ENCODE measurements at regions not wholly inside any gene's neighbourhood (a gene's known extent, or its start where the extent isn't known, plus 50 kb on each side); places are given as distances from the start of the nearest gene placed in this dataset.
A peak's percentile ranks its signal among the peaks of the same experiment; 100 is the strongest.

- H3K4me3 ChIP-seq (ENCODE audit: low read depth in 2 of 2, low read length in 2 of 2), result no peak overlapping the region
- H3K27me3 ChIP-seq (ENCODE audit: control insufficient read depth, insufficient read depth, low read length), result no peaks in the 10 kb centered on the region
- H3K36me3 ChIP-seq (ENCODE audit: control insufficient read depth, insufficient read depth, low read length), result no peaks in the 10 kb centered on the region
- no peak for DNase-seq (ENCODE audit: low read depth, low spot score)
- ChIA-PET CTCF (no interaction called here), POLR2A (no interaction called here)
- in situ Hi-C loops (cut with HindIII; ENCODE audit: low pct_unique_long_range_greater_than_20kb, low sequenced_read_pairs) (no loop called here), intact Hi-C loops (cut with micrococcal nuclease; ENCODE audit: unreplicated experiment) (no loop called here)
- TF ChIP-seq REST (IDR thresholded peaks at IDR 0.05; ENCODE audit: insufficient read depth in 1 of 2, low read depth in 2 of 2, low read length in 1 of 2) (no peak), TCF7L2 (IDR thresholded peaks at IDR 0.05; ENCODE audit: low read depth, low read length) (no peak), SIN3A (IDR thresholded peaks at IDR 0.05; ENCODE audit: borderline replicate concordance, insufficient read depth, low read depth, low read length) (no peak), POLR2AphosphoS5 (IDR thresholded peaks at IDR 0.05; ENCODE audit: low read depth, low read length) (no peak)
- TF ChIP-seq, protein P1, sequence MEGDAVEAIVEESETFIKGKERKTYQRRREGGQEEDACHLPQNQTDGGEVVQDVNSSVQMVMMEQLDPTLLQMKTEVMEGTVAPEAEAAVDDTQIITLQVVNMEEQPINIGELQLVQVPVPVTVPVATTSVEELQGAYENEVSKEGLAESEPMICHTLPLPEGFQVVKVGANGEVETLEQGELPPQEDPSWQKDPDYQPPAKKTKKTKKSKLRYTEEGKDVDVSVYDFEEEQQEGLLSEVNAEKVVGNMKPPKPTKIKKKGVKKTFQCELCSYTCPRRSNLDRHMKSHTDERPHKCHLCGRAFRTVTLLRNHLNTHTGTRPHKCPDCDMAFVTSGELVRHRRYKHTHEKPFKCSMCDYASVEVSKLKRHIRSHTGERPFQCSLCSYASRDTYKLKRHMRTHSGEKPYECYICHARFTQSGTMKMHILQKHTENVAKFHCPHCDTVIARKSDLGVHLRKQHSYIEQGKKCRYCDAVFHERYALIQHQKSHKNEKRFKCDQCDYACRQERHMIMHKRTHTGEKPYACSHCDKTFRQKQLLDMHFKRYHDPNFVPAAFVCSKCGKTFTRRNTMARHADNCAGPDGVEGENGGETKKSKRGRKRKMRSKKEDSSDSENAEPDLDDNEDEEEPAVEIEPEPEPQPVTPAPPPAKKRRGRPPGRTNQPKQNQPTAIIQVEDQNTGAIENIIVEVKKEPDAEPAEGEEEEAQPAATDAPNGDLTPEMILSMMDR (IDR thresholded peaks at IDR 0.05), result no peak
- no peaks in the 10 kb centered on the region for H3K9me3 ChIP-seq (ENCODE audit: control insufficient read depth, insufficient read depth, low read depth, low read length)
- BruUV-seq (replicated peaks), result no TSS peak
- H3K4me1 ChIP-seq (ENCODE audit: control insufficient read depth, insufficient read depth, low read length), result no peaks in the 10 kb centered on the region
- ATAC-seq, result no peak
- H3K27ac ChIP-seq (ENCODE audit: low read length), result peak overlapping the region; percentile 31; the same call in 1 of the 2 replicates
These were observed 611.2 kb downstream of the NR2F1-AS1 start for GRCh38 chr5:92969781-92970237.

DNA sequence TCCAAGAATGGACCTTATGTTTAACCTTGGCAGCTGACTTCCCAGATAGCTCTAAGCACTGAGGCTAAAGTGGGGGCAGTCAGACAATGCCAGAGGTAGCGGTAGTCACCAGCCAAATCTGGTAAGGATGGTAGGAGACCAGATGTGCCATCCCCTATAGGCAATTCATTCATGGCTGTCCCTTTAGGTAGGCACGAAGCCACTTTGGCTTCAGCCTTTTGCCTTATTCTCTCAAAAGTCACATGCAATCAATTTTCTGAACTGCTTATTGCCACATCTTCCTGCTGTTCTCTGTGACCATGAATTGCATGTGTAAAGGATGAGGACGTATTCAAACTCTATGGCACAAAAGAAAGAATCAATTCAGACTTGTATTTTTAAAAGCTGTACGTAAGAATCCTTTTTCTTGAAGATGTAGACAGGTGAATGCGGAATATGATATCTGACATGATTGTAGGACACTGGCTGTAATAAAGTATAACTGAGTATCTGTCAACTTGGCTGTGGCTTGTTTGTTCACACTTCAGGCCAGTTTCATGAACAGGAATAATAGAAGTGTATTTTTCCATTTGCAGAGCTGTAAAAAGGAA lies 611.7 kb downstream of the NR2F1-AS1 start:
- H3K4me3 ChIP-seq (ENCODE audit: low read depth in 2 of 2, low read length in 2 of 2), result no peak overlapping the region
- H3K36me3 ChIP-seq (ENCODE audit: control insufficient read depth, insufficient read depth, low read length), result no peaks in the 10 kb centered on the region
- H3K27ac ChIP-seq (ENCODE audit: low read length), result 0 out of 2 replicates have a peak overlapping the region, but pooled peaks have one; percentile 4
- no peaks in the 10 kb centered on the region for H3K9me3 ChIP-seq (ENCODE audit: control insufficient read depth, insufficient read depth, low read depth, low read length)
- no TSS peak for BruUV-seq (replicated peaks)
- no peak for TF ChIP-seq POLR2AphosphoS5 (IDR thresholded peaks at IDR 0.05; ENCODE audit: low read depth, low read length)
- TF ChIP-seq SIN3A (IDR thresholded peaks at IDR 0.05; ENCODE audit: borderline replicate concordance, insufficient read depth, low read depth, low read length), result no peak
- TF ChIP-seq, protein P1 (IDR thresholded peaks at IDR 0.05), result no peak
- no peak for TF ChIP-seq REST (IDR thresholded peaks at IDR 0.05; ENCODE audit: insufficient read depth in 1 of 2, low read depth in 2 of 2, low read length in 1 of 2)
- no peak for TF ChIP-seq TCF7L2 (IDR thresholded peaks at IDR 0.05; ENCODE audit: low read depth, low read length)
- H3K27me3 ChIP-seq (ENCODE audit: control insufficient read depth, insufficient read depth, low read length), result no peaks in the 10 kb centered on the region
- ChIA-PET CTCF (no interaction called here), POLR2A (no interaction called here)
- no peaks in the 10 kb centered on the region for H3K4me1 ChIP-seq (ENCODE audit: control insufficient read depth, insufficient read depth, low read length)
- in situ Hi-C loops (cut with HindIII; ENCODE audit: low pct_unique_long_range_greater_than_20kb, low sequenced_read_pairs), result no loop called here
- DNase-seq (ENCODE audit: low read depth, low spot score), result no peak
- intact Hi-C loops (cut with micrococcal nuclease; ENCODE audit: unreplicated experiment), result no loop called here
- ATAC-seq, result no peak
